PC-3 (cell line): ENCODE measurements at regions not wholly inside any gene's neighbourhood (a gene's known extent, or its start where the extent isn't known, plus 50 kb on each side); places are given as distances from the start of the nearest gene placed in this dataset.

Experiments used
- CTCF ChIP-seq: fragments of 300-600 bp; sonication (generic); conservative IDR thresholded peaks from 2 replicates; pipeline ENCODE4 v1.5.1; 2017; ENCODE audit warnings: antibody characterized with exemption, low read depth, mild to moderate bottlenecking, low read length
- EZH2 ChIP-seq: fragments of 300-600 bp; sonication (generic); IDR thresholded peaks from one replicate; pipeline ENCODE4 v1.6.1; 2017; ENCODE audit warnings: antibody characterized with exemption, mild to moderate bottlenecking, low read length; ENCODE audit not compliant: unreplicated experiment

GRCh38 chr13:50130123-50130946 is 115.1 kb downstream of the KCNRG start:
- TF ChIP-seq CTCF (no peak), EZH2 (no peak)
